ENCODE measurements at regions not wholly inside any gene's neighbourhood (a gene's known extent, or its start where the extent isn't known, plus 50 kb on each side); places are given as distances from the start of the nearest gene placed in this dataset.
"Not testable (repeated sequence)": the region's sequence is repeated elsewhere in the genome, so short reads cannot be mapped to it uniquely, and the experiment has no call there.

GRCh38 chr17:6276711-6277110 lies 158.2 kb downstream of the AIPL1 start:
- Mint-ChIP-seq H3K27me3 (ENCODE audit: low read depth) (peaks cover 16% of the 10 kb centered on the region), H3K4me3 (no peak overlapping the region), H3K9me3 (peaks cover 0 to 2% of the 10 kb centered on the region in 2 donors), H3K36me3 (ENCODE audit: insufficient read depth in 2 of 2) (no peaks in the 10 kb centered on the region), H3K4me1 (ENCODE audit: low read depth) (no peaks in the 10 kb centered on the region), H3K27ac (no peak overlapping the region)
- ATAC-seq (replicated peaks in 1 of 2) (no peak), DNase-seq (no peak)

- H3K36me3 Mint-ChIP-seq (ENCODE audit: insufficient read depth in 2 of 2): no peaks in the 10 kb centered on the region
- ATAC-seq (replicated peaks in 1 of 2): no peak
These were observed 160.6 kb downstream of the AIPL1 start for GRCh38 chr17:6274310-6274709.

GRCh38 chr17:6269478-6269877 lies 165.4 kb downstream of the AIPL1 start:
- peak; percentile 19 to 21 for DNase-seq
- H3K9me3 Mint-ChIP-seq: peaks cover 3 to 8% of the 10 kb centered on the region in 2 donors
- no peak for ATAC-seq (replicated peaks in 1 of 2)
- no peaks in the 10 kb centered on the region for H3K36me3 Mint-ChIP-seq (ENCODE audit: insufficient read depth in 2 of 2)
- H3K4me1 Mint-ChIP-seq (ENCODE audit: low read depth): no peaks in the 10 kb centered on the region
- H3K27me3 Mint-ChIP-seq (ENCODE audit: low read depth): peaks cover 20% of the 10 kb centered on the region
- H3K4me3 Mint-ChIP-seq: no peak overlapping the region
- H3K27ac Mint-ChIP-seq: no peak overlapping the region

More at GRCh38 chr17:6274310-6274709, 160.6 kb downstream of the AIPL1 start:
- Mint-ChIP-seq H3K27me3 (ENCODE audit: low read depth) (peaks cover 6% of the 10 kb centered on the region), H3K4me1 (ENCODE audit: low read depth) (no peaks in the 10 kb centered on the region), H3K9me3 (peaks cover 0 to 2% of the 10 kb centered on the region in 2 donors), H3K4me3 (no peak overlapping the region), H3K27ac (no peak overlapping the region)
- DNase-seq: no peak

DNA sequence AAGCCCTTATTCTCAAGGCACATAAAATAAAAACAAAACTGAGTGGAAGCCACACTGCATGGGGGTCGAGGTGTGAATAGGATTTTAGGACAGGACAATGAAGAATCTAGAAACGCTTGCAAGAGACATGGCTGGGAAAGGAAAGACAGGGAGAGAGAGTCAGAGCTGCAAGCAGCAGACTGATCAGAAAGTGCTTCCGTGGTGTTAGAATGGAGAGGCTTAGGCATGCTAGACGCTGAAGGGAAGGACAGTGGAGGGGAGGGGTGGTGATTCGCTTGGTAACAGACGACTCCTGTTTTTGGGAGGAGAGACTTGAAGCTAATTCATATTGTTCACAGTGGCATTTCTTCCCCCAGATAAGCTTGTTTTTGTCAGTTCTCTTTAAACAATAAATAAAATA lies 173.5 kb downstream of the AIPL1 start:
- Mint-ChIP-seq H3K27ac (no peak overlapping the region), H3K27me3 (ENCODE audit: low read depth) (peaks cover 46% of the 10 kb centered on the region), H3K4me3 (no peak overlapping the region)

GRCh38 chr17:6259899-6260298 lies 175.0 kb downstream of the AIPL1 start:
- H3K36me3 Mint-ChIP-seq (ENCODE audit: insufficient read depth in 2 of 2): no peaks in the 10 kb centered on the region
- peaks cover 42% of the 10 kb centered on the region for H3K27me3 Mint-ChIP-seq (ENCODE audit: low read depth)

More for the DNA sequence above, 173.5 kb downstream of the AIPL1 start:
- Mint-ChIP-seq H3K4me1 (ENCODE audit: low read depth) (no peaks in the 10 kb centered on the region), H3K36me3 (ENCODE audit: insufficient read depth in 2 of 2) (no peaks in the 10 kb centered on the region), H3K9me3 (peaks cover 3 to 7% of the 10 kb centered on the region in 2 donors)
- ATAC-seq (replicated peaks in 1 of 2) (no peak), DNase-seq (no peak)

DNA sequence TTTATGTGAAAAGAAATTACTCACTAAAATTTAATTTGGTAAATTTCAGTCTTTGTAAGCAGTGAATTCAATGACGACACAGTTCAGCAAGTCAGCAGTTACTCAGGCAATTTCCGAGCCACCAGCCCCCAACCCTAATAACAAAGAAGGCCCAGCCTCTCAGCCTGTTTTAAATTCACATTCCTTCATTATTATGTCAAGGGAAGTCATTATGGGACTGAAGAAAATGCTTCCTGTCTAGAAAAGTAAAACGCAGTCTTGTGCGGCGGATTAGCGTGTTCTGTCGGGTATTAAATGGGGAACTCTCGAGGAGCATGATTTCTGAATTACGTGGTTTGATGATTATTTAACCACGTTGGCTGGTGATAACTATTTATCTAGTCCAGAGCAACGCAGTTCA lies 177.6 kb downstream of the AIPL1 start:
- Mint-ChIP-seq H3K9me3 (no peaks in the 10 kb centered on the region), H3K4me3 (no peak overlapping the region), H3K4me1 (ENCODE audit: low read depth) (no peaks in the 10 kb centered on the region), H3K27ac (no peak overlapping the region), H3K27me3 (ENCODE audit: low read depth) (peaks cover 42% of the 10 kb centered on the region), H3K36me3 (ENCODE audit: insufficient read depth in 2 of 2) (no peaks in the 10 kb centered on the region)
- DNase-seq: no peak
- no peak for ATAC-seq (replicated peaks in 1 of 2)

More at GRCh38 chr17:6259899-6260298, 175.0 kb downstream of the AIPL1 start:
- ATAC-seq (replicated peaks in 1 of 2) (no peak), DNase-seq (no peak)
- Mint-ChIP-seq H3K4me3 (no peak overlapping the region), H3K9me3 (no peaks in the 10 kb centered on the region), H3K27ac (no peak overlapping the region), H3K4me1 (ENCODE audit: low read depth) (no peaks in the 10 kb centered on the region)

DNA sequence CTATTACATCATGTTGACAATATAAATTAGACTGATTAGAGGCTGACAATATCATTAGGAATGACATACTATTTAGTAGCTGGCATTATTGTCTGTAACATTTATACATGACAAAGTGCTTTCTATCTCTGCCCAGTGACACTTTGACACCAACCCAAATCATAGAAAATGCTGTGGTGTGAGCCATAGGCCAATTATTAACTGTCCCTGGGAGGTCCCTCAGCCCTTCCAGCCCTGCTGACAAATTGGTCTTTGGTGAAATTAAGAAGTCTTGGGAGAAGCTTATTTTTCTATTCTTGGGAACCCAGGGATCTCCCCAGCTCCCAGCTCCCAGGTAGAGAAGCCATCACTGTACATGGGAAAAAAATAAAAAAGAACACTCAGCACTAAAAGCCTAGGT lies 179.6 kb downstream of the AIPL1 start:
- ATAC-seq (replicated peaks in 1 of 2) (no peak), DNase-seq (no peak)
- no peaks in the 10 kb centered on the region for H3K4me1 Mint-ChIP-seq (ENCODE audit: low read depth)
- H3K4me3 Mint-ChIP-seq: no peak overlapping the region
- H3K27ac Mint-ChIP-seq: no peak overlapping the region
- H3K36me3 Mint-ChIP-seq (ENCODE audit: insufficient read depth in 2 of 2): no peaks in the 10 kb centered on the region
- H3K27me3 Mint-ChIP-seq (ENCODE audit: low read depth): peaks cover 32% of the 10 kb centered on the region
- no peaks in the 10 kb centered on the region for H3K9me3 Mint-ChIP-seq

- DNase-seq (no peak), ATAC-seq (replicated peaks in 1 of 2) (no peak)
- no peak overlapping the region for H3K4me3 Mint-ChIP-seq
- peaks cover 33% of the 10 kb centered on the region for H3K27me3 Mint-ChIP-seq (ENCODE audit: low read depth)
- H3K9me3 Mint-ChIP-seq: no peaks in the 10 kb centered on the region
- H3K27ac Mint-ChIP-seq: no peak overlapping the region
- no peaks in the 10 kb centered on the region for H3K36me3 Mint-ChIP-seq (ENCODE audit: insufficient read depth in 2 of 2)
- H3K4me1 Mint-ChIP-seq (ENCODE audit: low read depth): no peaks in the 10 kb centered on the region
These were observed 180.9 kb downstream of the AIPL1 start for GRCh38 chr17:6254036-6254435.

GRCh38 chr17:6251640-6252039 lies 181.5 kb downstream of the WSCD1 start:
- H3K27ac Mint-ChIP-seq; DNase-seq; H3K4me3 Mint-ChIP-seq; H3K4me1 Mint-ChIP-seq (ENCODE audit: low read depth); ATAC-seq (replicated peaks in 1 of 2); H3K36me3 Mint-ChIP-seq (ENCODE audit: insufficient read depth in 2 of 2); H3K9me3 Mint-ChIP-seq: not testable (repeated sequence)
- peaks cover 14% of the 10 kb centered on the region for H3K27me3 Mint-ChIP-seq (ENCODE audit: low read depth)

GRCh38 chr17:6249732-6250131 lies 179.6 kb downstream of the WSCD1 start:
- no peaks in the 10 kb centered on the region for H3K36me3 Mint-ChIP-seq (ENCODE audit: insufficient read depth in 2 of 2)
- no peaks in the 10 kb centered on the region for H3K9me3 Mint-ChIP-seq
- no peaks in the 10 kb centered on the region for H3K4me1 Mint-ChIP-seq (ENCODE audit: low read depth)
- H3K27ac Mint-ChIP-seq: no peak overlapping the region
- DNase-seq (no peak), ATAC-seq (replicated peaks in 1 of 2) (no peak)
- no peak overlapping the region for H3K4me3 Mint-ChIP-seq
- peaks cover 6% of the 10 kb centered on the region for H3K27me3 Mint-ChIP-seq (ENCODE audit: low read depth)

GRCh38 chr17:6248061-6248460 lies 177.9 kb downstream of the WSCD1 start:
- Mint-ChIP-seq H3K4me1 (ENCODE audit: low read depth) (no peaks in the 10 kb centered on the region), H3K4me3 (no peak overlapping the region), H3K9me3 (no peaks in the 10 kb centered on the region), H3K36me3 (ENCODE audit: insufficient read depth in 2 of 2) (no peaks in the 10 kb centered on the region), H3K27ac (no peak overlapping the region), H3K27me3 (ENCODE audit: low read depth) (peaks cover 13% of the 10 kb centered on the region)
- ATAC-seq (replicated peaks in 1 of 2) (no peak), DNase-seq (no peak)

- Mint-ChIP-seq H3K27ac (no peak overlapping the region), H3K36me3 (ENCODE audit: insufficient read depth in 2 of 2) (no peaks in the 10 kb centered on the region), H3K4me1 (ENCODE audit: low read depth) (no peaks in the 10 kb centered on the region), H3K27me3 (ENCODE audit: low read depth) (peaks cover 20% of the 10 kb centered on the region), H3K4me3 (no peak overlapping the region), H3K9me3 (no peaks in the 10 kb centered on the region)
- ATAC-seq (replicated peaks in 1 of 2) (no peak), DNase-seq (no peak)
These were observed 175.4 kb downstream of the WSCD1 start for GRCh38 chr17:6245301-6246177.

DNA sequence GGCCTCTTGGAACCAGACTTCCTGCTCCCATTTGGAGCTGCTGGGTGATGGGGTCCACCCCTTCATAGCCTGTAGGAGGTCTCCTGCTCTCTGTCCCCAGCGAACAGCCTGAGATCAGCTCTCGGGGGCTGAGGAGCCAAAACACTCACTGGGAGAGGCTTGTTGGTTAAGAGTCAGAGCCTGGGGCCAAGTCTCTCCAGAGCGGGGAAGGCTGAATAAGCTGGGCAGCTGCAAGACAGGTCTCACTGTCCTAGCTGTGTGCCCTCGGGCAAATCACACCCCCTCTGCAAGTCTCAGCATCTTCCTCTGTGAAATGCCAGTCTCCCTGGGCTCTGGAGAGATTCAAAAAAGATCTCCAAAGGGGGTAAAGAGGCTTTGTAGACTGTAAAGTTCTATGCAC lies 174.6 kb downstream of the WSCD1 start:
- no peaks in the 10 kb centered on the region for H3K4me1 Mint-ChIP-seq (ENCODE audit: low read depth)
- peaks cover 25% of the 10 kb centered on the region for H3K27me3 Mint-ChIP-seq (ENCODE audit: low read depth)
- DNase-seq (no peak), ATAC-seq (replicated peaks in 1 of 2) (no peak)
- no peaks in the 10 kb centered on the region for H3K9me3 Mint-ChIP-seq
- no peak overlapping the region for H3K4me3 Mint-ChIP-seq
- H3K36me3 Mint-ChIP-seq (ENCODE audit: insufficient read depth in 2 of 2): no peaks in the 10 kb centered on the region
- no peak overlapping the region for H3K27ac Mint-ChIP-seq

DNA sequence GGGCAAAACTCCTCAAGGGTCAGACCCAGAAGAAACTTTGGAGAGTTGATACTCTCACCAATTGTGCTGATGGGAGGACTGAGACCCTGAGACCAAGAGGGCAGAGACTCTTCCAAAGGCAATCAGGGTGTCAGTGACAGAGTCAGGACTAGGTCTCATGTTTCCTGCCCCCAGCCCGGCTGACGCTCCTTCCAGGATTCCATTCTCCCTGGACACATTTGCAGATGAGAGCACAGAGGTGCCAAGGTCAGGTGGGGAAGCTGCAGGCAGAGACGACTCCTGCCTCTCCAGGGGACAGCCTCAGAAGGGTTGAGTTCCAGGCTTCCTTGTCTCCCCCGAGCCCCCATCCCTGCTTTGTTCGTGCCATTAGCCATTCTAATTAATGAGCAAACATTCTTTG lies 174.1 kb downstream of the WSCD1 start:
- Mint-ChIP-seq H3K9me3 (no peaks in the 10 kb centered on the region), H3K27ac (no peak overlapping the region), H3K36me3 (ENCODE audit: insufficient read depth in 2 of 2) (no peaks in the 10 kb centered on the region), H3K4me3 (no peak overlapping the region), H3K27me3 (ENCODE audit: low read depth) (peaks cover 27% of the 10 kb centered on the region), H3K4me1 (ENCODE audit: low read depth) (no peaks in the 10 kb centered on the region)
- DNase-seq (no peak), ATAC-seq (replicated peaks in 1 of 2) (no peak)

Data from activated T-cell treated with anti-CD3 and anti-CD28 coated beads, Interleukin-2, amount 50 U/mL, for 72 hours (primary cell).